Right lobe of liver (tissue), 6 donors: ENCODE measurements at regions not wholly inside any gene's neighbourhood (a gene's known extent, or its start where the extent isn't known, plus 50 kb on each side); places are given as distances from the start of the nearest gene placed in this dataset.

Experiments
- ATAC-seq, 4 donors: fragments of 200-7000 bp; cut with Tn5 transposase; one replicate each; pipeline ENCODE4 v1.9.1; 2020; ENCODE audit warnings: mild to moderate bottlenecking in 4 of 4, moderate library complexity in 4 of 4
- DNase-seq, 3 donors: peaks; one replicate each; pipeline ENCODE4 v3.0.0-alpha.2; 2020
- H3K27ac ChIP-seq, 3 donors: fragments of 200-600 bp; one replicate each; pipeline ENCODE4 v1.8.0; 2022
- H3K27me3 ChIP-seq, 2 donors: fragments of 200-600 bp; one replicate each; pipeline ENCODE4 v1.8.0; 2022
- H3K36me3 ChIP-seq, 4 donors: fragments of 200-600 bp; sonication (generic) in 1 of 4; one replicate each; pipeline versions ENCODE4 v1.5.1 to v1.8.0; 2017 to 2022; ENCODE audit warnings: control low read depth in 1 of 4
- H3K4me1 ChIP-seq, 4 donors: fragments of 200-600 bp; sonication (generic) in 1 of 4; one replicate each; pipeline versions ENCODE4 v1.5.1 to v1.8.0; 2017 to 2022; ENCODE audit warnings: control low read depth in 1 of 4
- H3K4me3 ChIP-seq, 3 donors: fragments of 200-600 bp; one replicate each; pipeline ENCODE4 v1.8.0; 2022
- H3K9me3 ChIP-seq, 4 donors: fragments of 200-600 bp; sonication (generic) in 1 of 4; one replicate each; pipeline versions ENCODE4 v1.5.1 to v1.8.0; 2017 to 2022; ENCODE audit warnings: control low read depth in 1 of 4
- POLR2A ChIP-seq: fragments of 450-650 bp; IDR thresholded peaks from one replicate; pipeline ENCODE4 v1.6.1; 2017; ENCODE audit warnings: antibody characterized with exemption, mild to moderate bottlenecking
- WGBS: methylation state at CpG from one replicate; pipeline ENCODE4 v1.1.6; 2018; ENCODE audit warnings: low coverage, low lambda C conversion rate; ENCODE audit not compliant: insufficient coverage; ENCODE audit errors: missing lambda C conversion rate; 5-methylcytosine and 5-hydroxymethylcytosine counted together
- intact Hi-C, 2 donors: fragments of 100-400 bp; cut with DNase I; formaldehyde crosslinking; loops; one replicate each; pipeline versions ENCODE4 v1.11.2 to v1.14.1; 2022
- TF ChIP-seq, protein P1 (sequence below), 4 donors: fragments of 200-600 bp in 3 of 4; fragments of 450-650 bp in 1 of 4; IDR thresholded peaks; one replicate each; pipeline versions ENCODE4 v1.5.1 to v1.8.0; 2016 to 2022; ENCODE audit warnings: antibody characterized with exemption in 4 of 4, mild to moderate bottlenecking in 2 of 4
- donor health status: DM: no; HTN: yes; CAD: no.
- donor health status: DM: no; HTN: no; CAD: no.
- donor health status: DM: no; HTN: no; CAD: no.
- donor health status: DM: no; HTN: yes; CAD: no.
- donor health status: DM: no; HTN: yes; CAD: no.

GRCh38 chr1:22241811-22242210, 98.9 kb upstream of the WNT4 start:
- H3K27ac ChIP-seq = no peak overlapping the region
- intact Hi-C loops = no loop called here
- TF ChIP-seq POLR2A = no peak
- TF ChIP-seq, protein P1, sequence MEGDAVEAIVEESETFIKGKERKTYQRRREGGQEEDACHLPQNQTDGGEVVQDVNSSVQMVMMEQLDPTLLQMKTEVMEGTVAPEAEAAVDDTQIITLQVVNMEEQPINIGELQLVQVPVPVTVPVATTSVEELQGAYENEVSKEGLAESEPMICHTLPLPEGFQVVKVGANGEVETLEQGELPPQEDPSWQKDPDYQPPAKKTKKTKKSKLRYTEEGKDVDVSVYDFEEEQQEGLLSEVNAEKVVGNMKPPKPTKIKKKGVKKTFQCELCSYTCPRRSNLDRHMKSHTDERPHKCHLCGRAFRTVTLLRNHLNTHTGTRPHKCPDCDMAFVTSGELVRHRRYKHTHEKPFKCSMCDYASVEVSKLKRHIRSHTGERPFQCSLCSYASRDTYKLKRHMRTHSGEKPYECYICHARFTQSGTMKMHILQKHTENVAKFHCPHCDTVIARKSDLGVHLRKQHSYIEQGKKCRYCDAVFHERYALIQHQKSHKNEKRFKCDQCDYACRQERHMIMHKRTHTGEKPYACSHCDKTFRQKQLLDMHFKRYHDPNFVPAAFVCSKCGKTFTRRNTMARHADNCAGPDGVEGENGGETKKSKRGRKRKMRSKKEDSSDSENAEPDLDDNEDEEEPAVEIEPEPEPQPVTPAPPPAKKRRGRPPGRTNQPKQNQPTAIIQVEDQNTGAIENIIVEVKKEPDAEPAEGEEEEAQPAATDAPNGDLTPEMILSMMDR (IDR thresholded peaks at IDR 0.05) = no peak
- H3K36me3 ChIP-seq = no peaks in the 10 kb centered on the region
- peaks cover 0 to 2% of the 10 kb centered on the region in 2 donors for H3K27me3 ChIP-seq
- ATAC-seq (no peak), DNase-seq (no peak)
- no peak overlapping the region for H3K4me3 ChIP-seq
- no peaks in the 10 kb centered on the region for H3K4me1 ChIP-seq
- no peaks in the 10 kb centered on the region for H3K9me3 ChIP-seq
- 92% methylated on average over 6 of the region's 9 CpGs for WGBS

GRCh38 chr1:22245100-22245650, 102.3 kb upstream of the WNT4 start:
- Histone ChIP-seq H3K27me3 (peaks cover 0 to 15% of the 10 kb centered on the region in 2 donors), H3K4me1 (no peaks in the 10 kb centered on the region), H3K9me3 (no peaks in the 10 kb centered on the region), H3K4me3 (no peak overlapping the region), H3K36me3 (no peaks in the 10 kb centered on the region), H3K27ac (no peak overlapping the region)
- ATAC-seq (no peak), DNase-seq (no peak)
- intact Hi-C loops = no loop called here
- TF ChIP-seq, protein P1 (IDR thresholded peaks at IDR 0.05) = no peak
- TF ChIP-seq POLR2A = no peak
- 53% methylated on average over 6 of the region's 9 CpGs for WGBS

- TF ChIP-seq POLR2A = no peak
- TF ChIP-seq, protein P1 (IDR thresholded peaks at IDR 0.05) = no peak
- H3K9me3 ChIP-seq = no peaks in the 10 kb centered on the region
- H3K4me3 ChIP-seq = no peak overlapping the region
- no peaks in the 10 kb centered on the region for H3K36me3 ChIP-seq
- DNase-seq (no peak), ATAC-seq (no peak)
- WGBS = 46% methylated on average over 5 of the region's 8 CpGs
- peaks cover 0 to 15% of the 10 kb centered on the region in 2 donors for H3K27me3 ChIP-seq
- intact Hi-C loops = no loop called here
- no peak overlapping the region for H3K27ac ChIP-seq
- H3K4me1 ChIP-seq = no peaks in the 10 kb centered on the region
Measured at GRCh38 chr1:22245726-22246125, 102.8 kb upstream of the WNT4 start.

GRCh38 chr1:22246755-22247480, 104.0 kb upstream of the WNT4 start:
- Histone ChIP-seq H3K9me3 (no peaks in the 10 kb centered on the region), H3K36me3 (no peaks in the 10 kb centered on the region), H3K4me1 (no peaks in the 10 kb centered on the region), H3K27ac (no peak overlapping the region), H3K27me3 (peaks cover 0 to 15% of the 10 kb centered on the region in 2 donors), H3K4me3 (no peak overlapping the region)
- intact Hi-C loops = no loop called here
- ATAC-seq (no peak), DNase-seq (no peak)
- TF ChIP-seq POLR2A = no peak
- TF ChIP-seq, protein P1 (IDR thresholded peaks at IDR 0.05) = no peak
- no CpG with 5 or more reads among the region's 3 CpGs for WGBS
